ENCODE measurements at regions not wholly inside any gene's neighbourhood (a gene's known extent, or its start where the extent isn't known, plus 50 kb on each side); places are given as distances from the start of the nearest gene placed in this dataset.
A peak's percentile ranks its signal among the peaks of the same experiment; 100 is the strongest.

DNA sequence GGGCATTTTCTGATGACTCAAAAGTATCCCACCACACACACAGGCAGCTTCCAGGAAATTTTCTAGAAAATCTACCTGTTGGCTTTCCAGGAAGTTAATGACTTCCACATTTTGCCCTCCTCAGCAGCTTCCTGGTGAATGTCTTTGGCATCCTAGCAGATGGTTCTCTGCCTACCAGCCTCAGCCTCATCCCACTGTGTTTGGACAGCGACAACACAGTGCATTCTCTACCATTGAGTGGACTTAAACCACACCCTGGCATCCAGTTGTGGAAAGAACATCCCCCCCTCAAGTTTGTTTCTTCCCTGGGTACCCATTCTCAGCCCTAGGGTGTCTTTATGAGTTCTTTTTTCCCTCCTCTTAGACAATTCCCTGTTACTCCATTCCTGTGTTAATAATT is 50.8 kb upstream of the GADL1 start:
- peak; percentile 13 for DNase-seq (ENCODE audit: low read depth)

DNA sequence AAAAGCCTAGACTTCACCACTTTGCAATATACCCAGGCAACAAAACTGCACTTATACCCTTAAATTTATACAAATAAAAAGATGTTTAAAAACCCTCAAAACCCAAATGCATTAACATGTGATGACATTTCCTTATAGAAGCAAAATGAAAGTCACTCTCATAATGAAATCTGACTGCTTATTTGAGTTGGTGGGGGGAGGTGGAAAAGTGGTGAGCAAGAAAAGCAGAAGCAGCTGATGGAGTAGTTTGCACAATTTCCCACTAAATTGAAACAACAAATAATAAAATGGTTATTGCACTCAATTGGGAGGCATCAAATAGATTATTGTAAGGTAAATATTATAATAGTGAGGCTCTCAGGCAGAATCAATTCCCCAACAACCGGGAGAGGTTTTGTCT is 54.0 kb upstream of the GADL1 start:
- DNase-seq (ENCODE audit: low read depth): no peak

DNA sequence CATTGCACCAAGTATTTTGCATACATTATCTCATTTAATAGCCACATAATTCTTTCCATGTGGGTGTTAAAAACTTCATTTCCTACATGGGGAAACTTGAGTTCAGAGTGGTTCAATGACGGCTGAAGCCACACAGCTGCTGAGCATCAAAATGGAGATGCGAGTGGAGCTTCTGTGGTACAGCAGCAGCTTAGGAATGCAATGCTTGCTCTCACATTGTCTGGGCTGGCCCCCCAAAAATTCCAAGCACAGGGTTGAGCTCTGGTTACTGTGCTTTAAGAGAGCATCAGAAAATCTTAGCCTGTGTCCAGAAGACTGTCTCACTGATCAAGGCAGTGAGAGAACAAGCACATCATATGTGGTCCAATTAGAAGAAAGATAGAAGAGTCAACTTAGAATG is 57.4 kb upstream of the GADL1 start:
- no peak for DNase-seq (ENCODE audit: low read depth)

DNA sequence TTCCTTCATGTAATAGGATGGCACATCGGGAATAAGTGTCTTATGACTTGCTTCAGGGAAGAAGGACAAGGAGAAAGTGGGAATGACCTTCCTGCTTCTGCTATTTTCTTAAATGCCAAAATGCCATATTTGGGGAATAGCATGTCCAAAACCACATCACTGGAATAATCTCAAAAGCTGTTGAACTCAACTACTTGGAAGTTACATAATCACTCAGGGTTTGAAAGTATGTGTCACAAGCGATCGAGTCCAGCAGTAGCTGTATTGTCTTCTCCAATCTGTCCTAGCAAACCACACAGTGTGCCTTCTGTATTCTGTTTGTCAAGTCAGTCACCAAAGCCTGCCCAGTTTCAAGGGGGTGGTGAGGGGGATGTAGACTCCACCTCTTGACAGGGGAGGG is 58.3 kb upstream of the GADL1 start:
- DNase-seq (ENCODE audit: low read depth): peak; percentile 10

DNA sequence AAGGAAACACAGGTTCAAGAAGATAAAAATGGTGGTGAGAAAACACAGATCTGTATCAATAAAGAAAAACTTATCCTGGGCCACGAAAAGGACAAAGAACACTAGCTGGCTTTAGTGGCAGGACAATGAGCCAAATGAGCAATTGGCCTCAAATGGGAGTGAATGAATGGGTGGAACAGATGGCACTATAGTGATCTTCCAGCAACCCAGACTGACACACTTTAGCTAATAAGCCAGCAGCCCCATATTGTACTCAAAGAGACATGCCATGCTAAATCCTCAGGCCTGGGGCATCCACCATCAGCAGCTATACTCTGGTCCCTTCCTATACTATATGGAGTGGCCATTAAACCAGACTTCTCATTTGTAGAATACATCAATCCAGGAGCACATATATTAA is 60.0 kb upstream of the GADL1 start:
- no peak for DNase-seq (ENCODE audit: low read depth)

DNA sequence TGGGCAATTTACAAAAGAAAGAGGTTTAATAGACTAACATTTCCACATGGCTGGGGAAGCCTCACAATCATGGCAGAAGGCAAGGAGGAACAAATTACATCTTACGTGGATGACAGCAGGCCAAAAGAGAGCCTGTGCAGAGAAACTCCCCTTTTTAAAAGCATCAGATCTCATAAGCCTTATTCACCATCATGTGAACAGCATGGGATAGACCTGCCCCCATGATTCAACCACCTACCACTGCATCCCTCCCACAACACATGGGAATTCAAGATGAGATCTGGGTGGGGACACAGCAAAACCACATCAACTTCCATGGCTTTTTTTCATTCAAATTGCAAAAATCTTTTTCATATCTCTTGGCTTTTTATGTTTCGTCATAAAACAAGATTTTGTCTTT is 67.6 kb upstream of the GADL1 start:
- no peak for DNase-seq (ENCODE audit: low read depth)

DNA sequence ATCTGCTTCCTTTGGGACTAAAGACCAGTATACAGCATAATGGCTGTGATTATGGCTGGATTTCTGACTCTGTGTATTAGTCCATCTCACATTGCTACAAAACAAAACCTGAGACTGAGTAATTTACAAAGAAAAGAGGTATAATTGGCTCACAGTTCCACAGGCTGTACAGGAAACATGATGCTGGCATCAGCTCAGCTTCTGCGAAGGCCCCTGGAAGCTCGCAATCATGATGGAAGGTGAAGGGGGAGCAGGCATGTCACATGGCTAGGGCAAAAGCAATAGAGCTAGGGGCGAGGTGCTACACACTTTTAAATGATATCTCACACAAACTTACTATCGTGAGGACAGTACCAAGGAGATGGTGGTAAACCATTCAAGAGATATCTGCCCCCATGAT is 68.0 kb upstream of the GADL1 start:
- no peak for DNase-seq (ENCODE audit: low read depth)

DNA sequence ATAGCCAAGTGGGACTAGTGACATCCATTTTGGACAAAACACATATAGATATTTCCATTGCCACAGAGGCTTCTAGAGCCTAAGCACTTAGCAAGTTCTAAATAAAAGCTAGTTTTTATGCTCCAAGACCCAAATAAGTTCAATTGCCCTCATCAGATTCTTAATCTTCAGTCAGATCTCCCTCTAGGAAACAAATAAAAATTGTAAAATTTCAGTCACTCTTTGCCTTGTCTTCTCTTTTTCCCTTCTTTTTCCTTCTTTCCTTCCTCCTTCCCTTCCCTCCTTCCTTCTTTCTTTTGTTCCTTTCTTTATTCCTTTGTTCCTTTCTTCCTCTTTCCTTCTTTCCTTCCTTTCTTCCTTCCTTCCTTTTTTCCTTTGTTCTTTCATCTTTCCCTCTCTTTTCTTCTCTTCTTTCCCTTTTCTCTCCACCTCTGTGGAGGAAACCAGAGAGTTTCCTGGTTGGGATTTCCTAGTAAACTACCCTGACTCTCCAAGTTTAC is 68.8 kb upstream of the GADL1 start:
- DNase-seq (ENCODE audit: low read depth): no peak

DNA sequence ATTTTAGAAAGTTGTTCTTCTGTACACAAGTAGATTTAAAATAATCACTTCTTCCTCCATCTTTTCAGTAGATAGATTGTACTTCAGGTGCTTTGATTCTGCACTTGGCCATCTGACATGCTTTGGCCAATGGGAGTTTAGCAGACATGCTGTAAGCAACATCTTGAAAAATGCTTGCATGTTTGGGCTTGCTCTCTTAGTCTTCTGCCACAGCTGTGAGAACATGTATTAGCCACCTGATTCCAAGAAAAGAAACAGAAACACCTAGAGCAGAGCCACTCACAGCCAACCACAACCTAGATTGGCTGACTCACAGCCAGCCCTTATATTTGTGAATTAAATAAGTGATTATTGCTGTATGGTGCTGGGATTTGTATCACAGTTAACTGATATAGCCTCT is 70.2 kb upstream of the GADL1 start:
- DNase-seq (ENCODE audit: low read depth): no peak

DNA sequence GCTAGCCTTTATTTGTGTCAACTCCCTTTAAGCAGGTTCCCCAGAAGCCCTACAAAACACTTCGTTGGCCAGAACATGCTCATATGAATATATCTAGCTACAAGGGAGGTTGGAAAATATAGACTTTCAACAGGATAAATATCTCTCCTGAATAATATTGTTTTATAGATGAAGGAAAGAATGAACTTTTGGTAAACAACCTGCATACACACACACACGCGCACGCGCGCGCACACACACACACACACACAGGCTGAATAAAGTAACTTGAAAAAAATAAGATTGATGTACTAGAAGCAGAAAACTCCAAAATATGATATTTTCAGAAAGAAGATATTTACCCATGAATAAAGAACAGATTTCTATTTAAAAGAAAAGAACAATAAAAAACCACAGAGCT is 72.4 kb upstream of the GADL1 start:
- DNase-seq (ENCODE audit: low read depth): no peak

DNA sequence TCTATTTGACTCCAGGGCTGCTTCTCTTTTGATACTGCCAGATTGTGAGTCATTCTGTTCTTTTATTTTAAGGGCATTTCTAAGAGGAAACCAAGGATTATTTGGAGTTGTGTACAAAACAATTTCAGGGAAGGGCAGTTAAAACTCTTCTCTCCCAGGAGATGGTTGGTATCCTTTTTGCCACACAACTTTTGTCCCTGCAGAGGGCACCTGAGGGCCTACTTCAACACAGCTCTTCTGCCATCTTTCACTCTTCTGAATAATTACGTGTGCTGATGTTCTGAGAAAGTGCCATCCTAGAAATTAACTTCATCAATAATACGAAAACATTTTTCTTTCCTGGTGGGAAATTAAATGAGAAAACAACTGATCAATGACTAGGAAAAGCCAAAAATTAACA is 75.7 kb upstream of the GADL1 start:
- DNase-seq (ENCODE audit: low read depth): peak; percentile 44

DNA sequence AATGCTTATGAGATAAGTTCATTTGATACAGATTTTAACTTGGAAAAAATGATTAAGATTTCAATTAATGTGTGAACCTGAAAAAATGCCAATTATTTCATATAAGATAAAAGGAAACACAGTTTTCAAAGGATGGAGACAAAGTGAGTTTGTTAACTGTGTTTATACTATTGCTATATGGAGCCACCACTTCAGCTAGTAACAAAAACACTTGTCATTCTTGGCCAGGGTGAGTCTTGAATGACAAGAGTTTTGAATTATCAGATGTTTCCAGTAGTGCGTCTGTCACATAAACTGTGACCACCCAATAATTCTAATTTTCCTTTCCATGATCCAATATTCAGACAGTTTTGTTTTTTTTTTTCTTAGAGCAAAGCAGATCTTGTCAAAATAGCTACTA is 78.0 kb upstream of the GADL1 start:
- DNase-seq (ENCODE audit: low read depth): no peak

DNA sequence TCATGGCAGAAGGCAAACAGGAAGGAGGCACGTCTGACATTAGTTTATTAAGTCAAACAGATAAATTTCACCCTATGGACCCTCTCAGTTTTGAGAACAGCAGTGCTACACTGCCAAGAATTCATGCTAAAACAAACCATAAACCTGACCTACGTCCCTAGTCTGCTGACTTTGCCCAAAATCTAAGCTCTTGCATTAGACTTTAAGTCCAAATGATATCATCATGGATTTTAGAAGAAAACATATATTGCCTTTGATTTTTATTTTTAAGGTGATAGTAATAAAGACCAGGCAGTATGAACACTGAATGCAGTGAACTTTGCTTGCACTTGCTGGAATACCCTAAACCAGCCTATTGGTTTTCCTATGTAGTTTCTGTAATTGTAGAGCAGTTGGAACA is 79.6 kb upstream of the GADL1 start:
- DNase-seq (ENCODE audit: low read depth): no peak

DNA sequence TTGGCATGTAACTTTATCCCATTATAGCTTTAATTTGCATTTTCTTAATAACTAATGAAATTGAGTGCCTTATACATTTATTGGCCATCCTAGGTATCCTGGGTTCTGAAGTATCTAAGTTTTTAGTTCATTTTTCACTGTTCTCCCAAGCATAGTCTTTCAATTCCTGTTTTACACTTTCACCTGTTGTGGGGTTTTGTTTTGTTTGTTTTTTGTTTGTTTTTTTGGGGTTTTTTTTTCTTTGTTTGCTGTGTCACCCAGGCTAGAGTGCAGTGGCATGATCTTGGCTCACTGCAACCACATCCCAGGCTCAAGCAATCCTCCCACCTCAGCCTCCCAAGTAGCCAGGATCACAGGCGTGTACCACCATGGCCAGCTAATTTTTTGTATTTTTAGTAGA is 83.1 kb upstream of the GADL1 start:
- DNase-seq (ENCODE audit: low read depth): no peak

DNA sequence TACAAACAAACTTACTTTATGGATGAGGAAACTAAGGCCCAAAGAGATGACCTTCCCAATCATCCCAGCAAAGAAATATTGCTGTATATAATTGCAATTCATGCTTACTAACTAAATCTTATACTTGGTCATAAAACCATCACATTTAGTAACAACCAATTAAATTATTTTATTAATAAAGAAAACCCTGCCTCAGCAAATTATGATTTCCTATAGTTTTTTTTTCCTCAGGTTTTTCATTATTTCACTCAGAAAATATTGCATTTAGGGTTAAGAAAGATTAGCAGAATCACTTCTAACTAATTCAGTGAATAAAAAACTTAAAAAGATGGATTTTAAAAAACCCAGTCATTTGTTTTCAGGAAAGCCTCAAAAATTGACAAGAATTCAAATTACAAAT is 86.5 kb upstream of the GADL1 start:
- no peak for DNase-seq (ENCODE audit: low read depth)

DNA sequence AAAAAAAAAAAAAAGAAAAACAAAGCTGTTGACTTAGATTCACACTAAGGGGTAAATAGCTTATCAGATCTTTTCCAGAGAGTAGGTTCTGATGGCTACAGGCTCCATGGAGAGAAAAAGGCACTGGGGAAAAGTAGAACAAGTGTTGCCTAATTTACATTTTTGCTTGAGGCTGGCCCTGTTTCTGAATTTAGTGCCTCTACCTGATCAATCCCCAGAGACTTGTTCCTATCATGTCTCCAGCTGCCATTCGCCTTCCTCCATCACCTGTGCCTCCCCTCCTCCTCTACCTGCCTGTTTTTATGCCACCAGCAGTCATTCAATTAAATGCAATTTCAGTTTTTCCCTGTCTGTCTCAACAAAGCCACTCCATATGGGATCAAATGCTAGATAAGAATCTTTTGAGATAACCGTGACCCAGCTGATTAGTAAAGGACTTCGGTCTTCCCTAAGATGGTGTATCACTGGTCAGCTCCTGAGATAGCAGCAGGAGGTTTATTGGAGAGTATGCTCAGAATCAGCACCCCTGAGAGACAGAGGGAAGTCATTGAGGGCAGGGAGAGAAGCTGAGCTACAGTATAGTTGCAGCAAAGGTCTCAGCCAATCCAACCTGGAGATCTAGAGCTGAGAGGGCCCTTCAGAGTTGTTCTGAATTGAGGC is 88.1 kb upstream of the GADL1 start:
- no peak for DNase-seq (ENCODE audit: low read depth)

DNA sequence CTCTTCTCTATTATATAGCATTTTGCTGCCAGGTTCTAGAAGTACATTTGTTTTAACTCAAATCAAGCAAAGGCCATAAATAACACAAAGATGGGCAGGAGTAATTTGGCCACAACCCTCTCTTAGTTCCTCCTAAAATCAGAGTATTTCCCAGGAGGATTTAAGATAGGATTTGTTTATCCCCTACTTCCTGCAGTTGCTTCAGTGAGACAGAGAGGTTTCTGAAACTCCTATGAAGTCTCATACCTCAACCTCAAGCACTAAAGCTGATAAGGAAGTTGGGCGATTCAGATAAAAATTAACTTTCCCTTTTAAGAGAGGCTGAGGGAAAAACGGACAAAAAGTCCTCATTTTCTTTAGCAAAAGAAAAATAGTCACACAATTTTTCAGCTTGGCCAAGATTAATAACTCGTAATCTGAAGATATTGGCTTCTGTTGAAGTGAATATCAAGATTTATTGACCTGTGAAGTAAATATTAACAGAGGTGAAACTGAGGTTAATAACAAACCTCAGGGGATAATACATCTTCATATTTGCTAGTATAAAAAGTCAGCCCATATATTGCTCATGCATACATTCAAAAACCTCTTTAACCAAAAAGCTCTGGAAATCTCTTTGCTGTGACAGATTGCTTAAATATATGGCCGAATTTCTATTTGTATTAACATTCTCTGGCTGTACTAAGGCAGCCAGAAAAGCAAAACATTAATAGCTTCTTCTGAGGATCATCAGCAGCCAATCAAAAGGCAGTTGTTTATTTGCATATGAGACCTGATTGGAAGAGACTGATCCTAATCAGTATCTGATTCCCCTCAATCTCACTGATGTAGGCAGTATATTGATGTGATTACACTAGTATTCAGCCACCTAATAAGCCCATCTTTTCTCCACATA is 90.6 kb upstream of the GADL1 start:
- no peak for DNase-seq (ENCODE audit: low read depth)

DNA sequence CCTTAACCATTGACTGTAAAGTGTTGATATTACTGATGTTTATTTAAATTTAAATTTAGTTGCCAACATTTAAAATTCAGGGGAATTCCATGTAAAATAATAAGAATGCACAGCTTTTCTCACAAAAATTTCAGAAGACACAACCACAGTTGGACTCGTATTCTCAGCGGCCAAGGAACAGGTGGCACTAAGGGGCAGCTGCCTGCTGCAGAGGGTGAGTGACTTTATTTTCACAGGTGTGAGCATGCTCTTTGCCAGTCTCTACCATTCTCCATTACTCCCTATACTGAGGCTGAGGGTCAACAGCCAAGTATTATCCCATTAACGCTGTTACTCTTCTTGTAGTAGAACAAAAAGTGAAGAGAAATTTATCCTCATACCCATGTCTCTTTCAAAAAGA is 92.1 kb upstream of the GADL1 start:
- DNase-seq (ENCODE audit: low read depth): no peak

DNA sequence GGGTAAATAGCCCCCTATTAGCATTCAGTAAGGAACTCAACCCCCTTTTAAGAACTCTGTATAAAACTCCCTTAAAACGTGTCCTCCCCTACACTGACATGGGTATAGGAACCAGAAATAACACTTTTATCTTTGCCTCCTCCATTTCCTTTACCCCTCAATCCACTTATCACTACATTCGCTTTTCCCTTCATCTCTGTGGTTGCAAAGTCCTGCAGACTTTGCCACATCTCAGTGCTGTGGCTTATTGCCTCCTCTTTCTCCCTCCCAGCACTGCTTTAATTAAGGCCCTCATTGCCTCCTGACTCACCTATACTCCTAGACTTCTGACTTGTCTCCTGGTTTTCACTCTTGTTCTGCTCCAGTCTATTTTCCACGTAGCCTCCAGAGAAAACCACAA is 94.3 kb upstream of the GADL1 start:
- DNase-seq (ENCODE audit: low read depth): no peak

DNA sequence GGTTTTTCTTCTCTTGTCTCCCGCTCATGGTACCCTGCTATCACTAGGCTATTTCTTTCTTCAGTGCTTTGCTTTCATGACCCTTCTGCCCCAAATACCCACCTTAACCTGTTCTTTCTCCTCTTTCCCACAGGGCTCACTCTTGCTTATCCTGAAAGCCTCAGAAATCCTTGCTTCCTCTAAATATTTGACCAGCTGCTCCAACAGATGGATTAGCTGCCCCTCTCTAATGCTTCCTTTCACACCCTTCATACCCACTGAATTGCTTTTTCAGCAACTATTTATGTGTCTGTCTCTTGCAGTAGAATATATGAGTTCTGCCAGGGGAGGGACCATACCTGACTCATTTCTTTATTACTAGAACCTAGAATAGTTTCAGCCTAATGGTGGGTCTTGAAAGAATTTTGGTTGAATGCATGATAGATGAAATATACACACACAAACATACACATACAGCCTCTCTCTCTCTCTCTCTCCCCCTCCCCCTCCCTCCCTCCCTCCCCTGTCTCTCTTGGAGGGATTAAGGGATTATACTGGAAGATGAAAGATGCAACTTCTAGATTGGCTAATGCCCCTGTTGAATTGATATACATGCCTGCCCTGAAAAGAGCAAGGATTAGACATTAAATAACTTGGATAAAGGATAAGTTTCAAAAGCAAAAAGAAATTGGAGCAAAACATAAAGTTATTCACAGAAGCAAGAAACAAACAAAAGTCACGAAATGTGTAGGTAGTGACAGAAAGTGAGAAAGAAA is 95.0 kb upstream of the GADL1 start:
- no peak for DNase-seq (ENCODE audit: low read depth)

DNA sequence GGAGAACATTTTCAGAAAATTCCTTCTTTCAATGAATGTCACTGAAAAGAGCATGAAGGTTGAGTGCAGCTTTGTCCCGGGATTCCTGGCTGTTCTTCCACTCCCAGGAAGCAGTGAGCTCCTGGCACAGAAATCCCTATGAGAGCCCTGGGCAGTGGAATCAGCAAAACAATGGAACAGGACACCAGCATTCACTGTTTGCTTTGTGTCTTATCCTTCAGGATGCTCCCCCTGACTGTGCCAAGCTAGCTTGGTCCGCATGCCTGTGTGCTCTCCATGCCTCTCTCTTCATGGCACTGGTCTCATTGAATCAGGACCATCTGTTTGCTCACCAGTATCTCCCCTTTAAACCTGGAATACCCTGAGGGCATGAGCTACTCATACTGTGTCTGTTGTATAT is 102.0 kb upstream of the GADL1 start:
- DNase-seq (ENCODE audit: low read depth): no peak

DNA sequence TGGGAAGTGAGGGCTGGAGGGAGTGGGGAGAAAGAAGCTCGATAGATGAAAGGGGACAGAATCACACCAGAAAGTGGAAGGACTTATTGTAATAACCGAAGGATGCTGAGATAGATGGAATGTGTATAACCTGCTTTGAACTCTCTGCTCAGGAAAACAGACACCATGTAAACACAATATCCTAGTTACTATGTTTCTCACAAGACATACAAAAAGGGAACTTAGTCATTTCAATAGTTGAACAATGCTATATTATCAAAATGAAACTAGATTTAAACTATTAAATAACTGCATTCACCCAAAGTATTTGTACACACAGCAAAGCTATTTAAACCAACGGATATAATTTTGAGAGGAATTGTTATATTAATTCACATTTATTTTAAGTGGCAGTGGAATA is 108.3 kb upstream of the GADL1 start:
- DNase-seq (ENCODE audit: low read depth): no peak

All from HT1080 (cell line).